Transverse colon (tissue), 4 donors: ENCODE measurements at regions not wholly inside any gene's neighbourhood (a gene's known extent, or its start where the extent isn't known, plus 50 kb on each side); places are given as distances from the start of the nearest gene placed in this dataset.

Experiments used
- DNase-seq: peaks from one replicate; pipeline ENCODE4 v3.0.0-alpha.2; 2019
- H3K27ac ChIP-seq, 4 donors: fragments of 200-600 bp; sonication (generic); 2 replicates each; pipeline ENCODE4 v1.5.1; 2016 to 2018; ENCODE audit warnings: inconsistent platforms in 4 of 4
- H3K27me3 ChIP-seq: fragments of 200-600 bp; sonication (generic); 2 replicates; pipeline ENCODE4 v1.5.1; 2017; ENCODE audit warnings: inconsistent platforms
- H3K36me3 ChIP-seq, 4 donors: fragments of 200-600 bp; sonication (generic); 2 replicates each; pipeline ENCODE4 v1.5.1; 2017 to 2019; ENCODE audit warnings: inconsistent platforms in 4 of 4
- H3K4me1 ChIP-seq, 4 donors: fragments of 200-600 bp; sonication (generic); 2 replicates each; pipeline ENCODE4 v1.5.1; 2017 to 2020; ENCODE audit warnings: inconsistent platforms in 4 of 4
- H3K4me3 ChIP-seq, 4 donors: fragments of 200-600 bp; sonication (generic); 1 replicate in 1 of 4; 2 replicates in 3 of 4; pipeline versions ENCODE4 v1.5.1 to v1.6.1; 2017 to 2019; ENCODE audit warnings: inconsistent platforms in 4 of 4
- H3K9me3 ChIP-seq, 2 donors: fragments of 200-600 bp; sonication (generic); 2 replicates each; pipeline ENCODE4 v1.5.1; 2017 to 2019; ENCODE audit warnings: inconsistent platforms in 2 of 2
- EP300 ChIP-seq: sonication (generic); formaldehyde crosslinking; IDR thresholded peaks from one replicate; pipeline ENCODE4 v1.6.1; 2017; ENCODE audit warnings: antibody characterized with exemption, low read depth
- POLR2A ChIP-seq: fragments of 450-650 bp; IDR thresholded peaks from one replicate; pipeline ENCODE4 v1.6.1; 2016; ENCODE audit warnings: antibody characterized with exemption, mild to moderate bottlenecking, moderate library complexity
- POLR2AphosphoS5 ChIP-seq, 3 donors: sonication (generic); formaldehyde crosslinking; IDR thresholded peaks; one replicate each; pipeline ENCODE4 v1.6.1; 2016; ENCODE audit warnings: antibody characterized with exemption in 3 of 3
- whole genome bisulfite sequencing, 2 donors: methylation state at CpG; one replicate each; pipeline ENCODE4 v1.1.5; 2018; ENCODE audit warnings: low coverage in 1 of 2; 5-methylcytosine and 5-hydroxymethylcytosine counted together
- in situ Hi-C, 4 donors: fragments of 200-750 bp; cut with MboI; loops; one replicate each; pipeline versions ENCODE4 v1.15.0 to v1.15.1; 2017; ENCODE audit warnings: low sequenced_read_pairs in 3 of 4, low pct_ligation_motif_present in 1 of 4, low pct_unique_long_range_greater_than_20kb in 1 of 4
- intact Hi-C: fragments of 100-400 bp; cut with DNase I; formaldehyde crosslinking; loops from one replicate; pipeline ENCODE4 v1.15.1; 2023; ENCODE audit warnings: low total_unique reads
- TF ChIP-seq, protein P1 (sequence below), 5 experiments: fragments of 200-600 bp in 3 of 5; fragments of 450-650 bp in 2 of 5; sonication (generic) in 3 of 5; IDR thresholded peaks; 1 replicate in 2 of 5; 2 replicates in 3 of 5; pipeline ENCODE4 v1.5.1; 2016 to 2017; ENCODE audit warnings: antibody characterized with exemption in 5 of 5, inconsistent platforms in 3 of 5, mild to moderate bottlenecking in 2 of 5, moderate library complexity in 1 of 5

DNA sequence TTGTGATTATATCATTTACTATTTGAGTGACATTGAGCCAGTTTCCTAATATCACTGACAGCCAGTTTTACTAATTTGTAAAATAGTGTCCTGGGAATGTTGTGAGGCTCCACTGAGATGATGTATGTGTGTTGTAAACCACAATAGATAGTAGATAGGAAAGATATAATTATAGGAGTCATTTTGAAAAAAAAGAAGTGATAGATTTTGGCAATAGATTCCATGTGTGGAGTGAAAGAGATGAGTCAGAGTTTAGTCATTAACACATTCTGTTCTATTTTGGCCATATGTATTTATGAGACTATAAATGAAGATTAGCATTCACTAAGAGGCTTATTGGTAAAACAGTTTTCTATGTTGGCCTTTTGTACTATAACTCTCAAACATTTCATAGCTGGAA lies 388.2 kb downstream of the FAM170A start:
- Histone ChIP-seq H3K4me3 (no peak overlapping the region), H3K4me1 (no peaks in the 10 kb centered on the region)
- intact Hi-C loops = no loop called here

DNA sequence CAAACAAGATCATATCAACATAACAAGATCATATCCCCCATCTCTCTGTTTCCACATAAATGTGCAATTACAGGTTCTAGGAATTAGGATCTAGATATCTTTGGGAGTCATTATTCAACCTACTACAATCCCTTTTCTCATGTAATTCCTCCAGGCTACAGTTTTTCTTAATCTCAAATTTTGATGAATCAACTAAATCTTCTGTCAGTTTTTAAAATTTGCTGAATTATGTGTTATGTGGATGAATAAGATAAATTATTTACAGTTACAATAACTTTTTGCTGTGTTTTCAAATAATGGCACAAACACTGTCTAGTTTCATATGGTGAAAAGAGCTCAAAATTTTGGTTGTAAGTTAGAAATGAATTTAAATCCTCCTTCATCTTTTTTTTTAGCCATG lies 405.8 kb downstream of the FAM170A start:
- no peak for DNase-seq
- Histone ChIP-seq H3K27me3 (no peaks in the 10 kb centered on the region), H3K36me3 (no peaks in the 10 kb centered on the region), H3K27ac (no peak overlapping the region), H3K9me3 (no peaks in the 10 kb centered on the region), H3K4me3 (no peak overlapping the region), H3K4me1 (no peaks in the 10 kb centered on the region)
- intact Hi-C loops = no loop called here
- TF ChIP-seq, protein P1, sequence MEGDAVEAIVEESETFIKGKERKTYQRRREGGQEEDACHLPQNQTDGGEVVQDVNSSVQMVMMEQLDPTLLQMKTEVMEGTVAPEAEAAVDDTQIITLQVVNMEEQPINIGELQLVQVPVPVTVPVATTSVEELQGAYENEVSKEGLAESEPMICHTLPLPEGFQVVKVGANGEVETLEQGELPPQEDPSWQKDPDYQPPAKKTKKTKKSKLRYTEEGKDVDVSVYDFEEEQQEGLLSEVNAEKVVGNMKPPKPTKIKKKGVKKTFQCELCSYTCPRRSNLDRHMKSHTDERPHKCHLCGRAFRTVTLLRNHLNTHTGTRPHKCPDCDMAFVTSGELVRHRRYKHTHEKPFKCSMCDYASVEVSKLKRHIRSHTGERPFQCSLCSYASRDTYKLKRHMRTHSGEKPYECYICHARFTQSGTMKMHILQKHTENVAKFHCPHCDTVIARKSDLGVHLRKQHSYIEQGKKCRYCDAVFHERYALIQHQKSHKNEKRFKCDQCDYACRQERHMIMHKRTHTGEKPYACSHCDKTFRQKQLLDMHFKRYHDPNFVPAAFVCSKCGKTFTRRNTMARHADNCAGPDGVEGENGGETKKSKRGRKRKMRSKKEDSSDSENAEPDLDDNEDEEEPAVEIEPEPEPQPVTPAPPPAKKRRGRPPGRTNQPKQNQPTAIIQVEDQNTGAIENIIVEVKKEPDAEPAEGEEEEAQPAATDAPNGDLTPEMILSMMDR (IDR thresholded peaks at IDR 0.05) = no peak
- TF ChIP-seq POLR2AphosphoS5 (IDR thresholded peaks at IDR 0.05) = no peak
- no peak for TF ChIP-seq EP300
- in situ Hi-C loops = no loop called here

More for the DNA sequence above, 388.2 kb downstream of the FAM170A start:
- Histone ChIP-seq H3K27me3 (no peaks in the 10 kb centered on the region), H3K27ac (no peak overlapping the region), H3K9me3 (no peaks in the 10 kb centered on the region), H3K36me3 (no peaks in the 10 kb centered on the region)
- TF ChIP-seq, protein P1 (IDR thresholded peaks at IDR 0.05) = no peak
- TF ChIP-seq POLR2AphosphoS5 (IDR thresholded peaks at IDR 0.05) = no peak
- TF ChIP-seq EP300 = no peak
- no peak for TF ChIP-seq POLR2A
- in situ Hi-C loops = no loop called here
- DNase-seq = no peak

DNA sequence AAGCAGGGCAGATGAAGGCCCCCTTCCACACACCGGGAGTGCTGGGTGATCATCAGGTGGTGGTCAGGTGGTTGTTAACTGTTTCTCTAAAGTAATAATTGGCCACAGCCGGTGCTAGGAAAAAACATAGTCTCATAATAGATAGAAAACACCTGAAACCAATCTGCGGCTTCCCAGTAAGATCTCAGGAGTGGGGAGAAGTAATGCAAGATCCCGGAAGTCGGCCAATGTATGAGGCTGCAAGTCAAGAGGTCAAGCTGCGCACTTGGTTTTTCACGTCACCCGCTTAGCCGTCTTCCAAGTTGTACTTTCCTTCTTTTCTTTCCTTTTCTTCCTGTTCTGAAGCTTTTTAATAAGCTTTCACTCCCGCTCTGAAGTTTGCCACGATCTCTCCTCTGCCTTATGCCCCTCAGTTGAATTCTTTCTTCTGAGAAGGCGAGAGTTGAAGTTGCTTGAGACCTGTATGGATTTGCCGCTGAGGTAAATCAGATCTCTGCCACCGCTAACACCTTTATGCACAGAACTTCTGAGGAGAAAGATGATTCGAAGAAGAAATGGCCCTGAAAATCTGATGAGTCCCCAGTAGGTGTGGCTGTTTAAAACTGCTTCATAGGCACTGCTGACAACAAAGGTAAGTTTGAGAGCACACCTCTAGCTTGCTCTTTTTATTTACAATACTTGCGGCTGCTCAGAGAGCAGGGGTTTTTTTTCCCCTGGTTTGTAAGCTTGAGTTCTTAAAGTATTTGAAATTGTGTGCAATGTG lies 406.6 kb downstream of the FAM170A start:
- TF ChIP-seq EP300 (no peak), POLR2AphosphoS5 (IDR thresholded peaks at IDR 0.05) (no peak), POLR2A (no peak)
- TF ChIP-seq, protein P1 (IDR thresholded peaks at IDR 0.05) = no peak
- H3K9me3 ChIP-seq = no peaks in the 10 kb centered on the region
- H3K36me3 ChIP-seq = no peaks in the 10 kb centered on the region
- WGBS, 2 donors = 91 to 92% methylated on average over 9 to 16 of the region's 16 CpGs
- no peaks in the 10 kb centered on the region for H3K27me3 ChIP-seq
- H3K27ac ChIP-seq = no peak overlapping the region
- no peaks in the 10 kb centered on the region for H3K4me1 ChIP-seq
- in situ Hi-C loops (no loop called here), intact Hi-C loops (no loop called here)
- H3K4me3 ChIP-seq = no peak overlapping the region
- DNase-seq = no peak

DNA sequence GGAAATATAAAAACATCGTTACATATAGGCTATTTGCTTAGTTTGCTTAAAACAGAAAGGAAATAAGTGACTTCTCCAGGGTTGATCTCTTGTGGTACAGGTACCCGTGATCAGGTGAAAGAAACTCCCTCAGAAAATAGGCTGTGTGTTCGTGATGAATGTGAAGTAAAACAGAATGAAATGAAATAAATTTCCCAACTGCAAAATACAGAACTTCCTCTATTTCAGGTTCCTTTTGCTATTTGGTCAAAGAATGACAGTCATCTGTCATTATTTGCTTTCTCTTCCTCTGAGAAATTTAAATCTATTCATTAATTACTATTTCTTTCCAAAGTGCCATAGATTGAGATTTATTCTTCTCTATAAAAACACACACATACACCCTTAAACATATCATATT lies 408.1 kb downstream of the FAM170A start:
- Histone ChIP-seq H3K4me1 (no peaks in the 10 kb centered on the region), H3K9me3 (no peaks in the 10 kb centered on the region), H3K36me3 (no peaks in the 10 kb centered on the region), H3K4me3 (no peak overlapping the region), H3K27ac (no peak overlapping the region), H3K27me3 (no peaks in the 10 kb centered on the region)
- WGBS, 2 donors = 66 to 78% methylated on average over 3 of the region's 3 CpGs
- no peak for DNase-seq
- in situ Hi-C loops (no loop called here), intact Hi-C loops (no loop called here)
- no peak for TF ChIP-seq POLR2A
- TF ChIP-seq POLR2AphosphoS5 (IDR thresholded peaks at IDR 0.05) = no peak
- TF ChIP-seq EP300 = no peak
- TF ChIP-seq, protein P1 (IDR thresholded peaks at IDR 0.05) = no peak
